SU-DHL-6 (cell line): ENCODE measurements at regions not wholly inside any gene's neighbourhood (a gene's known extent, or its start where the extent isn't known, plus 50 kb on each side); places are given as distances from the start of the nearest gene placed in this dataset.

ENCODE experiments used
- H2AFZ ChIP-seq: fragments of 200-600 bp; sonication (generic); 2 replicates; pipeline ENCODE4 v1.6.1; 2014; ENCODE audit warnings: low read depth, mild to moderate bottlenecking, moderate library complexity, mixed read lengths, antibody characterized with exemption, low read length; ENCODE audit not compliant: severe bottlenecking
- H3F3A ChIP-seq: fragments of 200-600 bp; shearing (Covaris generic); 2 replicates; pipeline ENCODE4 v1.6.0; 2016; ENCODE audit warnings: antibody characterized with exemption, mild to moderate bottlenecking; ENCODE audit not compliant: insufficient read depth
- H3K27ac ChIP-seq: fragments of 200-600 bp; sonication (generic); 2 replicates; pipeline ENCODE4 v1.5.1; 2016; ENCODE audit warnings: low read depth, mild to moderate bottlenecking, low read length, moderate library complexity, mixed read lengths
- H3K27me3 ChIP-seq: fragments of 200-600 bp; sonication (generic), shearing (Covaris generic); 2 replicates; pipeline ENCODE4 v1.6.0; 2014; ENCODE audit warnings: mild to moderate bottlenecking, low read length
- H3K36me3 ChIP-seq: fragments of 200-600 bp; sonication (generic); 2 replicates; pipeline ENCODE4 v1.6.1; 2014; ENCODE audit warnings: mild to moderate bottlenecking, low read length, mixed read lengths
- H3K4me2 ChIP-seq: fragments of 300-600, 200-600 bp; shearing (Covaris generic), sonication (generic); 2 replicates; pipeline ENCODE4 v1.6.0; 2014; ENCODE audit warnings: low read length, low read depth, mild to moderate bottlenecking; ENCODE audit not compliant: poor library complexity, severe bottlenecking
- H3K4me3 ChIP-seq: fragments of 200-600 bp; sonication (generic); 2 replicates; pipeline ENCODE4 v1.5.1; 2014; ENCODE audit warnings: antibody characterized with exemption, low read length, mild to moderate bottlenecking, mixed read lengths; ENCODE audit not compliant: insufficient read depth, poor library complexity, severe bottlenecking
- H3K79me2 ChIP-seq: fragments of 200-600 bp; sonication (generic); 2 replicates; pipeline ENCODE4 v1.6.1; 2014; ENCODE audit warnings: mild to moderate bottlenecking, low read length, moderate library complexity; ENCODE audit not compliant: insufficient read depth
- H3K9ac ChIP-seq: fragments of 200-600 bp; sonication (generic); 2 replicates; pipeline ENCODE4 v1.7.0; 2014; ENCODE audit warnings: mild to moderate bottlenecking, low read length
- H3K9me2 ChIP-seq: fragments of 200-600 bp; sonication (generic); replicated peaks from 2 replicates; pipeline ENCODE4 v1.6.1; 2014; ENCODE audit warnings: low read length; ENCODE audit not compliant: insufficient read depth
- H3K9me3 ChIP-seq: fragments of 200-600 bp; sonication (generic); 2 replicates; pipeline ENCODE4 v1.6.1; 2014; ENCODE audit warnings: low read length, mixed read lengths; ENCODE audit not compliant: insufficient read depth
- H4K20me1 ChIP-seq: fragments of 200-600 bp; sonication (generic); 2 replicates; pipeline ENCODE4 v1.6.1; 2014; ENCODE audit warnings: low read depth, mild to moderate bottlenecking, antibody characterized with exemption, low read length, moderate library complexity, mixed read lengths
- CTCF ChIP-seq: fragments of 200-600 bp; sonication (generic); IDR thresholded peaks from one replicate; pipeline ENCODE4 v1.5.1; 2017; ENCODE audit warnings: antibody characterized with exemption, mild to moderate bottlenecking, low read length, moderate library complexity; ENCODE audit not compliant: insufficient read depth, poor library complexity, severe bottlenecking
- EZH2phosphoT487 ChIP-seq: fragments of 200-600 bp; sonication (generic), shearing (Covaris generic); conservative IDR thresholded peaks from 2 replicates; pipeline ENCODE4 v1.6.1; 2018; ENCODE audit warnings: mild to moderate bottlenecking, antibody characterized with exemption, low read length, moderate library complexity, mixed read lengths

GRCh38 chr2:150570712-150571111, 83.2 kb upstream of the RND3 start:
- Histone ChIP-seq H3K9ac (no peak overlapping the region), H3K79me2 (no peaks in the 10 kb centered on the region), H3K36me3 (no peaks in the 10 kb centered on the region), H3K9me2 (no peaks in the 10 kb centered on the region), H3K4me2 (no peak overlapping the region), H2AFZ (no peak overlapping the region), H3K27ac (no peak overlapping the region), H3F3A (no peaks in the 10 kb centered on the region), H4K20me1 (no peaks in the 10 kb centered on the region), H3K27me3 (no peaks in the 10 kb centered on the region), H3K9me3 (no peaks in the 10 kb centered on the region), H3K4me3 (no peak overlapping the region)
- TF ChIP-seq EZH2phosphoT487 (no peak), CTCF (no peak)

GRCh38 chr2:150569761-150570160, 82.3 kb upstream of the RND3 start:
- no peaks in the 10 kb centered on the region for H3K27me3 ChIP-seq
- H3K4me3 ChIP-seq, result no peak overlapping the region
- no peaks in the 10 kb centered on the region for H3K36me3 ChIP-seq
- no peaks in the 10 kb centered on the region for H3K9me2 ChIP-seq
- no peaks in the 10 kb centered on the region for H3F3A ChIP-seq
- H3K9me3 ChIP-seq, result no peaks in the 10 kb centered on the region
- H3K4me2 ChIP-seq, result no peak overlapping the region
- no peak overlapping the region for H2AFZ ChIP-seq
- H4K20me1 ChIP-seq, result no peaks in the 10 kb centered on the region
- H3K27ac ChIP-seq, result no peak overlapping the region
- TF ChIP-seq CTCF (no peak), EZH2phosphoT487 (no peak)
- no peaks in the 10 kb centered on the region for H3K79me2 ChIP-seq
- H3K9ac ChIP-seq, result no peak overlapping the region

- Histone ChIP-seq H2AFZ (no peak overlapping the region), H3K9me3 (no peaks in the 10 kb centered on the region), H3K36me3 (no peaks in the 10 kb centered on the region), H3K9me2 (no peaks in the 10 kb centered on the region), H4K20me1 (no peaks in the 10 kb centered on the region), H3K27ac (no peak overlapping the region), H3K79me2 (no peaks in the 10 kb centered on the region), H3K27me3 (no peaks in the 10 kb centered on the region), H3K9ac (no peak overlapping the region), H3K4me3 (no peak overlapping the region), H3F3A (no peaks in the 10 kb centered on the region), H3K4me2 (no peak overlapping the region)
- TF ChIP-seq EZH2phosphoT487 (no peak), CTCF (no peak)
These were observed 80.4 kb upstream of the RND3 start for GRCh38 chr2:150567771-150568301.

GRCh38 chr2:150566289-150566688, 78.8 kb upstream of the RND3 start:
- Histone ChIP-seq H3K4me3 (no peak overlapping the region), H4K20me1 (no peaks in the 10 kb centered on the region), H3K9me2 (no peaks in the 10 kb centered on the region), H3K9ac (no peak overlapping the region), H3K27ac (no peak overlapping the region), H3K9me3 (no peaks in the 10 kb centered on the region), H3K36me3 (no peaks in the 10 kb centered on the region), H3K27me3 (no peaks in the 10 kb centered on the region), H2AFZ (no peak overlapping the region), H3K4me2 (no peak overlapping the region), H3F3A (no peaks in the 10 kb centered on the region), H3K79me2 (no peaks in the 10 kb centered on the region)
- TF ChIP-seq EZH2phosphoT487 (no peak), CTCF (no peak)
